ENCODE measurements at regions not wholly inside any gene's neighbourhood (a gene's known extent, or its start where the extent isn't known, plus 50 kb on each side); places are given as distances from the start of the nearest gene placed in this dataset.
"Not testable (repeated sequence)": the region's sequence is repeated elsewhere in the genome, so short reads cannot be mapped to it uniquely, and the experiment has no call there.

DNA sequence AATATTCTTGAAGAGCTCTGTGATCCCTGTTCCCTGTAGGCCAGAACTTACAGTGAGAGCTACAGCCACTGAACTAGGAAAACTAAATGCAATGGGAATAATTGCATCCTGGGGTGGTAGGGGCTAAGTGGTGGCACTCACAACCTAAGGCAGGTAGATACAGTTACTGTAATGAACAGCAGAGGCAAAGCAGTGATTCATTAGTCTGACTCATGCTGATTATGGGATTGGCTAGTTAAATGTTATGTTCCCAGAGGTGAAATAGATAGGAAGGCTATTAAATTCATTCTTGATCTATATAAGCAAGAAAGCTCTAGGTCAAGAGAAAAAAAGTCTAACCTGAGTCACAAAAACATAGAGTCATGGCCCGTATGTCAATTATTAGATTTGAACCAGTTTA lies 173.1 kb upstream of the MALRD1 start:
- DNase-seq (ENCODE audit: low spot score), result no peak

DNA sequence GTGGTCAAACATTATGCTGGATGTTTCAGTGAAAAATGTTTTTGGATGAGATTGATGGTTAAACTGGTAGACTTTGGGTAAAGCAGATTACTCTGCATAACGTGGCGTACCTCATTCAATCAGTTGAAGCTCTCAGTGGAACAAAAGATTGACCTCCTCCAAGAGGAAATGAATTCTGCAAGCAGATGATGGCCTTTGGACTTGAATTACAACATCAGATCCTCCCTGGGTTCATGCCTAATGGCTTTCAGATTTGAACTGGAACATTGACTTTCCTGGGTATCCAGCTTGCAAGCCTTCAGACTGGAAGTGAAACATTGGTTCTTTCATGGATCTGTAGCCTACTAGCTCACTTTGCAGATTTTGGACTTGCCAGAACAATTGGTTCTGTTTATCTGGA lies 169.3 kb upstream of the MALRD1 start:
- DNase-seq (ENCODE audit: low spot score), result no peak

DNA sequence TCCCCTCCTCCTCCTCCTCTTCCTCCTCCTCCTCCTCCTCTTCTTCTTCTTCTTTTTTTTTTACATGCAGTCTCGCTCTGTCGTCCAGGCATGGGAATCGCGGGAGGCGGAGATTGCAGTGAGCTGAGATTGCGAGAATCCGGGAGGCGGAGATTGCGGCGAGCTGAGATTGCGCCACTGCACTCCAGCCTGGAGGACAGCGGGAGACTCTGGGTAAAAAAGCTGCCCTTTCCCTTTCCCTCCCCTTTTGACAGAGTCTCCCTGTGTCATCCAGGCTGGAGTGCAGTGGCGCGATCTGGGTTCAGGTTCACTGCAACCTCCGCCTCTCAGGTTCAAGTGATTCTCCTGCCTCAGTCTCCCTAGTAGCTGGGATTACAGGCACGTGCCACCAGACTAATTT lies 168.1 kb upstream of the MALRD1 start:
- no peak for DNase-seq (ENCODE audit: low spot score)

DNA sequence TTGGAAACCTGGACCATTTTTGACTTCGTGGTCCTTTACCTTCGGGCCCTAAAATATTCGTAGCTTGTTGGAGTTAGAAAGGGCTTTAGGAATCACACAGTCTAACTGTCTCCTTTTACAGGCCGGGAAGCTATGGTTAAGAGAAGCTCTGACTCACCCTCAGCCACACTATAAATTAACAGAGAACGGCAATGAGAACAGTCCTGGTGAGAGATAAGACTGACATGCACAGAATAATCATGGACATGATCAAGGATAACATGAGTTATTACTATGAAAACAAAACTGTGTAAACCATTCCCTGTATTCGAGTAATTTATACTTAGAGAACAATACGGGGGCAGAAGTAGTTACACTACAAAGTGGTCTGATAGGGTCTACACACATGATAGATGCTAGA lies 162.5 kb upstream of the MALRD1 start:
- no peak for DNase-seq (ENCODE audit: low spot score)

DNA sequence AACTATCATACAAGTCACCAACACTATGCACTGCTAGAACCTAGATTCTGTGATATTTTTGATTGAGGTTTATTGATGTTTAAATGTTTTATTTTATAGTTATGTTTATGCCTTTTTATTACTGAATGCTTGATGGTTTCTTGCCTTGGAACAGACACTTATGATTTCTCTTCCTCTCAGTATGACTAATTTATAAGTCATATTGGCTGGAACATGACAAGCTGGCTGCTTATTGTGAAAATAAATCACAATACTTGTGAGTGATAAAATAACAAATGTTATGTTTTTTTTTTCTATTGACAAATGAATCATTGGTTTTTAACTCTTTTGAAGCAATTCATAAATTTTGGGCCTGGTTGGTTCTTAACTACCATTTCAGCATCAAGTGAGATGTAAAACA lies 142.0 kb upstream of the MALRD1 start:
- no peak for DNase-seq (ENCODE audit: low spot score)

DNA sequence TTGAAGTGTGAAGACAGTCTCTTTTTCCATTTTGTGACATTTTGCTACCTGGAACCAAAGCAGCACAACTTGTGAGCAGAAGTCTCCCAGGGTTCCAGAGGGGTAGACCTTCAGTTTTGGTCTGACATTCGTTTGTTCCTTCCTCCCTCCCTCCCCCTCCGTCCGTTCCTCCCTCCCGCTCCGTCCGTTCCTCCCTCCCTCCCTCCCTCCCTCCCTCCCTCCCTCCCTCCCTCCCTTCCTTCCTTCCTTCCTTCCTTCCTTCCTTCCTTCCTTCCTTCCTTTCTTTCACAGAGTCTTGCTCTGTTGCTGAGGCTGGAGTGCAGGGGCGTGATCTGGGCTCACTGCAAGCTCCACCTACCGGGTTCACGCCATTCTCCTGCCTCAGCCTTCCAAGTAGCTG lies 131.2 kb upstream of the MALRD1 start:
- not testable (repeated sequence) for DNase-seq (ENCODE audit: low spot score)

DNA sequence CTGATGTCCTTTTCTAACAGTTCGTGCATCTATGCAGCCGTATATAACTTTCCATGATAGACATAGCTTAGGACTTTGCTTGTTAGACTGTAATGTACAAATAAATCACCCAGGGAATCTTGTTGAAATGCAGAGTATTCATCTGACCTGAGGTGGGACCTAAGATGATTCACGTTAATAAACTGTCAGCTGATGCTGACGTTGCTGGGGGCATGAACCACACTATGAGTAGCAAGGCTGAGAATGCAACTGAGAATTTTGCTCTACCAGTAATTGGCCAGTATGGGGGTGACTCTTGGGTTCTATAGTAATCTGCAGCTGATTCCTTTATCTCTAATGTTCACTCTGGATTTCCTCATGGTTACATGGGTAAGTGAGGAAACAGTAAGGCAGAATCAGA lies 130.1 kb upstream of the MALRD1 start:
- no peak for DNase-seq (ENCODE audit: low spot score)

DNA sequence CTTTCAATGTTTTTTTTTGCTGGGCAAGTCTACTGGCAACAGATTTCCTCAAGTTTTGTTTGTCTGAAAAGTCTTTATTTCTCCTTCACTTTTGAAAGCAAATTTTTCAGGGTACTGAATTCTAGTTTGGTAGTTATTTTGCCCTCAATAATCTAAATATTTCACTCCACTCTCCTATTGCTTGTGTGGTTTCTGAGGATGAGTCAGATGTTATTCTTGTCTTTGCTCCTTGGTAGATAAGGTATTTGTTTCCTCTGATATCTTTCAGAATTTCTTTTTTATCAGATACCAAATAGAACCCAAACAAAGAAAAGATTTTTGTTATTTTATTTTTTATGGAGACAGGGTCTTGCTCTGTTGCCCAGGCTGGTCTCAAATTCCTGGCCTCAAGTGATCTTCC lies 99.2 kb upstream of the MALRD1 start:
- no peak for DNase-seq (ENCODE audit: low spot score)

DNA sequence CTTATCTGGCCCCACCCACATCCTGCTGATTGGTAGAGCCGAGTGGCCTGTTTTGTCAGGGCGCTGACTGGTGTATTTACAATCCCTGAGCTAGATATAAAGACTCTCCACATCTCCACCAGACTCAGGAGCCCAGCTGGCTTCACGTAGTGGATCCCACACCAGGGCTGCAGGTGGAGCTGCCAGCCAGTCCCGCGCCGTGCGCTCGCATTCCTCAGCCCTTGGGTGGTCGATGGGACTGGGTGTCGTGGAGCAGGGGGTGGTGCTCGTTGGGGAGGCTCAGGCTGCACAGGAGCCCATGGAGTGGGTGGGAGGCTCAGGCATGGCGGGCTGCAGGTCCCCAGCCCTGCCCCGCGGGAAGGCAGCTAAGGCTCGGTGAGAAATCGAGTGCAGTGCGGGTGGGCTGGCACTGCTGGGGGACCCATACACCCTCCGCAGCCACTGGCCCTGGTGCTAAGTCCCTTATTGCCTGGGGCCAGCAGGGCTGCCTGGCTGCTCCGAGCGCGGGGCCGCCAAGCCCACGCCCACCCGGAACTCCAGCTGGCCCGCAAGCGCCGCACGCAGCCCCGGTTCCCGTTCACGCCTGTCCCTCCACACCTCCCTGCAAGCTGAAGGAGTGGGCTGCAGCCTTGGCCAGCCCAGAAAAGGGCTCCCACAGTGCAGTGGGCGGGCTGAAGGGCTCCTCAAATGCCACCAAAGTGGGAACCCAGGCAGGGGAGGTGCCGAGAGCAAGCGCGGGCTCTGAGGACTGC lies 97.4 kb upstream of the MALRD1 start:
- not testable (repeated sequence) for DNase-seq (ENCODE audit: low spot score)

DNA sequence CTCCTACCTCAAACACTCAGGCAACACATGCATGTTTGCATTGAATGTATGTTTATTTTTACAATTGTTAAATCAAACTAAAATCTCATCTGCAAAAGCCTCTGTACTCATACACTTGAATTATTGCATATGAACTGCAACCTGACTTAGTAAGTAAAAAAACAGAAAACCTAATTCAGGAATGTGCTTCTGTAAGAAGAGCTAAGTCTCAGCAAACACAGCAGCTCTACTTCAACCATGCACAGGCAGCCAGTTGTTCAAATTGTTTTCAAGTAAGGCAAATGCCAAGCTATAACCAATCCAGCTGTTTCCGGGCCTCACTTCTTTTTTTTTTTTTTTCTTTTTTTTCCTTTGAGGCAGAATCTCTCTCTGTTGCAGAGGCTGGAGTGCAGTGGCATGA lies 93.5 kb upstream of the MALRD1 start:
- no peak for DNase-seq (ENCODE audit: low spot score)

DNA sequence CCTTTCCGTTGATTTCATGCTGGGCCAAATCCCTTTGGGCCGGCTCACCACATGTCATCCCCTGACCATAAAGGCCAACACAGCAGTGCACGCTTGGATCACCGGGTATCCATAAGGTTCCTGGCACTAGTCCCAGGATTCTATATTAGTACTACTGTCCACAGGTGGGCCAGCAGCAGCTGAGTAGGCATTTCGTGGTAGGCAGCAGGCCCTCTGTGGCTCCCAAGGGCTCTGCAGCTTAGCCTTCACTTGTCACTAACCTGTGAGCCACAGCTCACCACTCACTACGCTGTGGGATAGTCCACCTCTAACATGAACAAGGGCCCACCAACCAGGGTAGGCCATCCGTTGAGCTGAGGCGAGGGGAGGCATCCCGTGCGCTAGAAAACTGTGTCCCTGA lies 89.2 kb upstream of the MALRD1 start:
- DNase-seq (ENCODE audit: low spot score), result no peak

DNA sequence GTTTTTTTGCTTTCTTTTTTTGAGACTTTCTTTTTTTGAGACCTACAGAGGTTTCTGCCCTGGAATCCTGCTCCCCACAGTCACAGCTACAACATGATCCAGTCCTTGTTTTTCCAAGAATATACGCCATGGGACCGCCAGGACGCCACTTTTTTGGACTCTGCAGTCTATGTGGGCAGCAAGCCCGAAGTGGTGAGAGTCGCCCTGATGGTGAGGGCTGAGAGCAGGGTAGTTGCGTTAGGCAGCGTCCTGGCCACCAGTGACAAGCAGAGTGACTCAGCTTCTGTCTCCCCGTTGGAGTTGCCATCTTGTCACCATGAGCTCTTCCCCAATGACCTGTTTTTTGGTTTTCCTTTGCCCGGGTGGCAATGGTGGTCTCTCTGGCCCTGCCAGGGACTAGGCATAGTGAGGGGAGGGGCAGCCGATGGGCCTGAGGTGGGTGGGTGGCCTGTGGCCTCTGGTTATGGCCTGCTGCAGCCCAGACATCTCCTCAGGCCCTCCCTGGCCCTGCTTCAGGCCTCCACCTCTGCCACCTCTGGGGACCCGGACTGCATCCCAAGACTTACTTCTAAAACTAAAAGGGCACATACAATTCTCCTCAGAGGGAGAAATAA lies 88.0 kb upstream of the MALRD1 start:
- no peak for DNase-seq (ENCODE audit: low spot score)

DNA sequence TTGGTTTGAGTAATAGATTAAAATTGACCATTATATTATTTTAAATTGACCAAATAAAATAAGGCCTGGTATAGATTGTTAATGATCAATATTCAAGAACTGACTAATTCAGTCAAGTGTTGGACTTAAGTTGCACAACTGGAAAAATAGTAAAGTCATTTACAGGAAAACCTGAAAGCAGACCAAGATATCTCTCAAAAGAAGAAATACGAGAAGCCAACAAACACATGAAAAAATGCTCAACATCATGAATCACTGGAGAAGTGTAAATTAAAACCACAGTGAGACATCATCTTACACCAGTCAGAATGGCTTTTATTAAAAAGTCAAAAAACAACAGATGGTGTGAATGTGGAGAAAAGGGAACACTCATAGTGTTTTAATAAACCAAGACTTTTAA lies 80.4 kb upstream of the MALRD1 start:
- no peak for DNase-seq (ENCODE audit: low spot score)

DNA sequence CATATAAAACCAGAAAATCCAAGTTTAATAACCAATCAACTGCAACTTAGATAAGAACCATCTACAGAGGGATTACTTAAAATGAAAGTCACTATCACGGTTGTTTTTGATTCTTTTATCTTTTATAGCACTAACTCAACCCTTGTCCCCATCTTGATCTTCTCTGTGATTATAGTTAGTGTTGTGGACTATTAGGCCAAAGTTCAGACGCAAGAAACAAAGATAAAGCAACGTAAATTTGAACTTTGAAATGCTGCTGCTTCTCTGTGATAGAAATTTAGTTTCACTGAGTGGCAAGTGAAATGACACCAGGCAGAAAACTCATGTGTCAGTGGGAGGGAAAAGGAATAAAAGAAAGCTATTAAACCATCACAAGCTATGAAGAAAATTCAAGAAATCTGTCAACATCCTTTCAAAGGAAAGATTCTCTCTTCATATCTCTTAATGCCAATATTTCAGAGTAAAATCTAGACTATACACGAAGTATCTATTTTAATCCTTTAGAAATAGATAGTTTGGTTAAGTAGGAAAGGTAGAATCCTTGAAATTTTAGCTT lies 71.8 kb upstream of the MALRD1 start:
- DNase-seq (ENCODE audit: low spot score), result no peak

DNA sequence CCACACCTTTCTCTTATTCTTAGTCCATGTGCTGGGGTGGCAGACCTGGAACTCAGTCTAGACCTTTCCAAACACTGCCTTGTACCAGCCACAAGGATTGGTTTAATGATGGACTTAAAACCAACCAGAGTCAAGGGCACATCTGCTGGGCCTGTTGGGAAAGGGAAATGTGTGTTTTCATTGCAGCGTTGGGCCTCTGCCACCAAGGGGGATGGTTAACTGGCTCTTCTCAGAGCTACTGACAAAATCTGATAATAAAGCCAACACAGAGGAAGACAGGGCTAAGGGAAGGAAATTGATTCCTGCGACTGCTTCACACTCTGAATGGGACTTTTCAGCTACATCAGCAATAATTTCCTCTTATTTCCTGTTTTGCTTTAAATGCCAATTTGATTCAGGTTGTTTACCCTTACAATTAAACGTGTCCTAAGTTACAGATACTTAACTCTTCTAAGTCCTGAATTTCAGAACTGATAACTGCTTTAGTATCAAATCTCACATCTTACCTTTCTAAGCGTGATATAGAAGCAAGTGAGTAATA lies 68.4 kb upstream of the MALRD1 start:
- no peak for DNase-seq (ENCODE audit: low spot score)

DNA sequence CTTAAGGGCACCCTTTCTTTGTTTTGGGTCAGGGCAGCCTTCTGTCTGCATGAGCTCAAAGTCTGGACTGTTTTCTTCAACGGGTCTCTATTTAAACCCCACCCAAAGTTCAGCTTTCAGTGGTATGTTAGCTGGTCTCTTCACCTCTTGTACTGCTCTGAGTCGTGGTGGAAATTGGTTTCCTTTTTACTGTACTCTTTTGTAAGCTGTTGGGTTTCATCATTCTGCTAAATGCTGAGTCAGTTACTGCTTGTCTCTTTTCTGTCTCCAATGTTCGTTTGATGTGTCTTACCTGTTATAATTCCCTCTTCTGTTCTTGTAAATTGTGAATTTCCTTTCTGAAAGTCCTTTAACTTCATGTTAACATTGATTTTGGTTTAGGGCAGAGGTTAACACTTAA lies 64.1 kb upstream of the MALRD1 start:
- DNase-seq (ENCODE audit: low spot score), result no peak

DNA sequence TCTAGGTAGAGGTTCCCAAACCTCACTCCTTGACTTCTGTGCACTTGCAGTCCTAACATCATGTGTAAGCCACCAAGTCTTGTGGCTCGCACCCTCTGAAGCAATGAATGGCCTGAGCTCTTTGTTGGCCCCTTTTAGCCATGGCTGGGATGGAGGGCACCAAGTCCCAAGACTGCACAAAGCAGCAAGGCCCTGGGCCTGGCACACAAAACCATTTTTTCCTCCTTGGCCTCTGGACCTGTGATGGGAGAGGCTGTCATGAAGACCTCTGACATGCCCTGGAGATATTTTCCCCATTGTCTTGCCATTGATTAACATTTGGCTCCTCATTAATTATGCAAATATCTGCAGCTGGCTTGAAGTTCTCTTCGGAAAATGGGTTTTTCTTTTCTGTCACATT lies 60.3 kb upstream of the MALRD1 start:
- no peak for DNase-seq (ENCODE audit: low spot score)
